ENCODE measurements at regions not wholly inside any gene's neighbourhood (a gene's known extent, or its start where the extent isn't known, plus 50 kb on each side); places are given as distances from the start of the nearest gene placed in this dataset.

GRCh38 chr12:16674885-16675284 is 68.9 kb upstream of the LMO3 start:
- Histone ChIP-seq H2AFZ (ENCODE audit: low read length) (no peak overlapping the region), H3K9ac (ENCODE audit: low read length) (no peak overlapping the region), H3K9me3 (ENCODE audit: low read length) (no peaks in the 10 kb centered on the region), H3K36me3 (ENCODE audit: insufficient read depth, low read length) (no peaks in the 10 kb centered on the region), H4K20me1 (ENCODE audit: insufficient read depth, low read length) (no peaks in the 10 kb centered on the region), H3K4me1 (ENCODE audit: insufficient read depth, low read length, severe bottlenecking) (peaks cover 9% of the 10 kb centered on the region), H3F3A (ENCODE audit: insufficient read depth, low read length) (no peaks in the 10 kb centered on the region), H3K27me3 (ENCODE audit: insufficient read depth, low read length) (no peaks in the 10 kb centered on the region), H3K79me2 (ENCODE audit: insufficient read depth, low read length) (no peaks in the 10 kb centered on the region), H3K4me2 (ENCODE audit: low read length) (no peak overlapping the region), H3K4me3 (ENCODE audit: low read depth, low read length, poor library complexity, severe bottlenecking) (no peak overlapping the region), H3K9me2 (ENCODE audit: low read depth, low read length) (no peaks in the 10 kb centered on the region), H3K27ac (ENCODE audit: low read depth, low read length, poor library complexity, severe bottlenecking) (no peak overlapping the region)
- TF ChIP-seq EZH2 (IDR thresholded peaks at IDR 0.05; ENCODE audit: borderline replicate concordance, low read length): no peak
- TF ChIP-seq CTCF (IDR thresholded peaks at IDR 0.05; ENCODE audit: low read length): no peak

GRCh38 chr12:16670456-16671050 is 64.6 kb upstream of the LMO3 start:
- Histone ChIP-seq H2AFZ (ENCODE audit: low read length) (no peak overlapping the region), H4K20me1 (ENCODE audit: insufficient read depth, low read length) (no peaks in the 10 kb centered on the region), H3K9me3 (ENCODE audit: low read length) (no peaks in the 10 kb centered on the region), H3K79me2 (ENCODE audit: insufficient read depth, low read length) (no peaks in the 10 kb centered on the region), H3K4me3 (ENCODE audit: low read depth, low read length, poor library complexity, severe bottlenecking) (no peak overlapping the region), H3K9me2 (ENCODE audit: low read depth, low read length) (no peaks in the 10 kb centered on the region), H3K9ac (ENCODE audit: low read length) (no peak overlapping the region), H3F3A (ENCODE audit: insufficient read depth, low read length) (no peaks in the 10 kb centered on the region), H3K4me1 (ENCODE audit: insufficient read depth, low read length, severe bottlenecking) (peaks cover 6% of the 10 kb centered on the region), H3K27me3 (ENCODE audit: insufficient read depth, low read length) (no peaks in the 10 kb centered on the region), H3K4me2 (ENCODE audit: low read length) (no peak overlapping the region), H3K36me3 (ENCODE audit: insufficient read depth, low read length) (no peaks in the 10 kb centered on the region), H3K27ac (ENCODE audit: low read depth, low read length, poor library complexity, severe bottlenecking) (no peak overlapping the region)
- TF ChIP-seq CTCF (IDR thresholded peaks at IDR 0.05; ENCODE audit: low read length): no peak
- TF ChIP-seq EZH2 (IDR thresholded peaks at IDR 0.05; ENCODE audit: borderline replicate concordance, low read length): no peak

- H4K20me1 ChIP-seq (ENCODE audit: insufficient read depth, low read length): no peaks in the 10 kb centered on the region
- H3K9me3 ChIP-seq (ENCODE audit: low read length): no peaks in the 10 kb centered on the region
- H3K27me3 ChIP-seq (ENCODE audit: insufficient read depth, low read length): no peaks in the 10 kb centered on the region
- H3F3A ChIP-seq (ENCODE audit: insufficient read depth, low read length): no peaks in the 10 kb centered on the region
- no peaks in the 10 kb centered on the region for H3K36me3 ChIP-seq (ENCODE audit: insufficient read depth, low read length)
- no peaks in the 10 kb centered on the region for H3K4me1 ChIP-seq (ENCODE audit: insufficient read depth, low read length, severe bottlenecking)
- H3K9ac ChIP-seq (ENCODE audit: low read length): no peak overlapping the region
- H3K79me2 ChIP-seq (ENCODE audit: insufficient read depth, low read length): no peaks in the 10 kb centered on the region
- no peak overlapping the region for H2AFZ ChIP-seq (ENCODE audit: low read length)
- TF ChIP-seq CTCF (IDR thresholded peaks at IDR 0.05; ENCODE audit: low read length) (no peak), EZH2 (IDR thresholded peaks at IDR 0.05; ENCODE audit: borderline replicate concordance, low read length) (no peak)
- no peak overlapping the region for H3K27ac ChIP-seq (ENCODE audit: low read depth, low read length, poor library complexity, severe bottlenecking)
- no peaks in the 10 kb centered on the region for H3K9me2 ChIP-seq (ENCODE audit: low read depth, low read length)
- no peak overlapping the region for H3K4me2 ChIP-seq (ENCODE audit: low read length)
- no peak overlapping the region for H3K4me3 ChIP-seq (ENCODE audit: low read depth, low read length, poor library complexity, severe bottlenecking)
These were observed 63.8 kb upstream of the LMO3 start for GRCh38 chr12:16669756-16670155.
